NCI-H2081 (cell line): ENCODE measurements at regions not wholly inside any gene's neighbourhood (a gene's known extent, or its start where the extent isn't known, plus 50 kb on each side); places are given as distances from the start of the nearest gene placed in this dataset.
"Not testable (repeated sequence)": the region's sequence is repeated elsewhere in the genome, so short reads cannot be mapped to it uniquely, and the experiment has no call there.

Source experiments
- DNase-seq, 2 experiments: peaks; one replicate each; lab custom pipeline; 2025; lab: John Stamatoyannopoulos, UW

- no peak for DNase-seq
Observed at GRCh38 chr11:86147004-86147403, 78.1 kb upstream of the PICALM start.

DNA sequence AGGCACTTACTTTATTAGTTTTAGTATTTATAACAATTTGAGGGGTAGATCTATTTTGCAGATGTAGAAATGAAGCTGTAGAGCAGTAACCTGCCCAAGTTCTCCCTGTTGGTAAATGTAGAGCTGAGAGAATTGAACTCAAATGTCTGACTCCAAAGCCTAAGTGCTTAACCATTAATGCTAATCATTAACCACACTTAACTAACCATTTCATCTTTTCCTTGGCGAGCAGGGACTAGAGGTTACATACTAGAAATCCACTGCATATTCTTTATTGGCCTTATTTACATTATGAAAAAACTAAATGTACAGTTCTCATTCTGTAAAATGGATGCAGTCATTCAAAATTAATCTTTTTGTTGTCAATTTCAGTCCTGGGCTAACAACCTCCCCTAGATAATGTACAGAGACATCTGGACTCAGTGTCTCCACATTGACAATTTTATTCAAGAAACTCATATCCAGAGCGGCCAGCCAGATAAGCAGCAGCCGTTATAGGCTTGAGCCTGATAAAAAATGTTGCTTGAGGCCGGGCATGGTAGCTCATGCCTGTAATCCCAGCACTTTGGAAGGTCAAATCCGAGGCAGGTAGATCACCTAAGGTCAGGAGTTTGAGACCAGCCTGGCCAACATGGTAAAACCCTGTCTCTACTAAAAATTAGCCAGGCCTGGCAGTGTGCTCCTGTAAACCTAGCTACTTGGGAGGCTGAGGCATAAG, 76.7 kb upstream of the PICALM start:
- no peak for DNase-seq

DNA sequence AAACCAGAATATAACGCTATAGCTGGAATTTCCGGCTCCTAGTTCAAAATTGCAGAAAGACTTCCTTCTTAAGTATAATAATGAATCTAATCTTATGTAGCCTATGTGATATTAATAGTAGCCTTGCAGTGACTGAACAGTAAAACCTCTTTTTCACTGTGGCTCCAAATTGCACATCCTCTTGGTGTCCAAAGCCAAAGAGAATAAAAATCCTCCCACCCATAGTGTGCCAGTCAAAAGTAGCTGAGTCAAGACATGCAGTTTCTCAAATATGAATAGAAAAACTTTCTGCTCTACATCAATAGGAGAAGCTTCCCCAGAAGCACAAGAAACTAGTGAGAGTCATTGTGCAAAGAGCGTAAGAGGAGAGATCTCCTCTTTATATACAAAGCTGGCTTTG, 76.0 kb upstream of the PICALM start:
- DNase-seq, result no peak

GRCh38 chr11:86144087-86144486, 75.2 kb upstream of the PICALM start:
- not testable (repeated sequence) for DNase-seq

DNA sequence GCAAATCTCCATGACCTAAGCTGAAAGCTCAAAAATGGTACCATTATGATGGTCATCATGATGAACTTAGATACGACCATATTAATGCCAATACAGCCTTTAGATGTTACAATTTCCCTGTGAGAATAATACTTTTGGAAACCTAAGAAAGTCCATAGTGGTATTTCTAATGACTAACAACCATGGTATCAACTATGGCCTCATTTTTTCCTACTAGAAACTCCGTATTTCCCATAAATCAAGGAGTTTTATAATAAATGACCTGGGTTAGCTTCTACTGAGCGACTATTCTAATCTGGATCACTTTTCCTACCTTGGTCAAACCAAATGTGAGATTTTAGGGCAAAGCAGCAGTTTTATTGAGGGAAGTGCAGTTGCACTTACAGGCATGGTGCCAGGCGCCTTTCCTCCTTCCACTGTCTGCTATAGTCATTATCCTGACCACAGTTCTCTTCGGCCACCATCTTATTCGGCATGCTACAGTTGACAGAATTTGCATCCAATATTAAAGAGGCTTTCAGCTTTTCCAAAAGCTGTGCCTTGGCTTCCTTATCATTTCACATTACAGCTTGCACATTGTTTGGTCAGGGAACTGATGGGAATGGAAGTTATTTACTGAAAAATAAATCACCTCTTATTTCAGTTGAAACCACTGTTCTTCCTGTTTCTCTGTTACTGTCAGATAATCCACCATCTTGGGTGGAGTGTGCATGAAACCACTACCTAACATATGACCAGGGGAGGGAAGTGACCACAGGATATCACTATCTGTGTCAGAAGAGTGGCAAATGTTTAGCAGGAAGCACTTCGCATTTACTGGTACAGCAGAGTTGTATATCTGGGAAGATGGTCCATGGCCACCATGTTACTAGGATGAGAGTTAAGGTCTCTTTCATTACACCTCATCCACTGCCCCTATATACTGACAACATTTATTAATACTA, 74.5 kb upstream of the PICALM start:
- DNase-seq, result no peak

DNA sequence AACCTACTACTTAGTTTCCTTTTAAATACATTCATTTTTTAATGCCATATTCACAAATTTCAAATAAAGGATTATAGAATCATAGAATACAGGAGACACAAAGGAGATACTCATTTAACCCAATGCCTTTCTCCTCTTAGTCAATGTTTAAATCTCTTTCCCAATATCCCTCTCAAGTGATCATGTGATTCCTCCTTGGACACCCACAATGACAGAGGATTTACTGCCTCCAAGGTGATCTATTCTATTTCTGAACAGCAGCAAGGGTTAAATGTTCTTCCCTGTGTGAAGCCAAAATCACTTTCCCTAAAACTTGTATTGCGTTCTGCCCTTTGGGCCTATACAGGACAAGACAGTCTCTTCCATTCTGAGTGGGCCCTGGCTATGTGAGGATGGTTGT, 73.3 kb upstream of the PICALM start:
- DNase-seq, result no peak

- no peak for DNase-seq
Observed at GRCh38 chr11:86141727-86142126, 72.8 kb upstream of the PICALM start.

GRCh38 chr11:86140334-86140990, 71.6 kb upstream of the PICALM start:
- DNase-seq, result no peak

GRCh38 chr11:86138958-86139357, 70.1 kb upstream of the PICALM start:
- DNase-seq, result no peak

GRCh38 chr11:86136538-86136937, 67.7 kb upstream of the PICALM start:
- no peak for DNase-seq

- no peak for DNase-seq
Observed at GRCh38 chr11:86135319-86135714, 66.4 kb upstream of the PICALM start.

- no peak for DNase-seq
Observed at GRCh38 chr11:86134580-86135318, 65.9 kb upstream of the PICALM start.

GRCh38 chr11:86132667-86133249, 63.9 kb upstream of the PICALM start:
- DNase-seq, result no peak

- no peak for DNase-seq
Observed at GRCh38 chr11:86129740-86130540, 61.1 kb upstream of the PICALM start.

DNA sequence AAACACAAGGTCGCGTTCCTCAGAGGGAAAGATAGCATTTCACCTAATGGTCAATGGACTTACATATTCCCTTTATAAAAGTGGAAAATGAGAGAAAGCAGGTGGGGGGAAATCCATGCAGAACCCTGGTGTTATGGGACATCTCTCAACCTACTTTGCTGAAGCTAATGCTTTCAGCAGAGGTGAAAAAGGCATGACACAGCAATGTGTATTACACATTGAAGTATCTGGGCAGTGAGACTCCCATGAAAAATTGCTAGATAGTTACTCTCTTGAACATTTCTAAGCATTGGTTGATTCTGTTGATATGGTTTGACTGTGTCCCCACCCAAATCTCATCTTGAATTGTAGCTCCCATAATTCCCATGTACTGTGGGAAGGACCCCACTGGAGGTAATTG, 60.0 kb upstream of the PICALM start:
- DNase-seq, result no peak

DNA sequence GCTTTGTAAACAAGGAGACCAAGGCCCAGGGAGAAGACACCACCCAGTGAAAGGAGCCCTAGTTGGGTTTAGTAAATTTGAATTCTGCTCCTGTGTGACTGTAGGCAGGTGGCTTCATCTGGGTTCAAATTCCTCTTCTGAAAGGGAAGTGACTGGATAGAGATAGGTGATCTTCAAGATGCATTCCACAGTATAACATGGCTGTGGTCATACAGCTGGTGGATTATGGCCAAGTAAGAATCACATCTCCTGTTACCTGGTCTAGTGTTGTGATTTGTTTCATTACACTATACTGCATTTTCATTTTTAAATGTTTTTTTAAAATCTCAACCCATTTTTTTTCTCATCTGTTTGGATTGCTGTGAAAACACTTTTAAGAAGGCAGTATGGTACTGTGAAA, 58.0 kb upstream of the PICALM start:
- no peak for DNase-seq

DNA sequence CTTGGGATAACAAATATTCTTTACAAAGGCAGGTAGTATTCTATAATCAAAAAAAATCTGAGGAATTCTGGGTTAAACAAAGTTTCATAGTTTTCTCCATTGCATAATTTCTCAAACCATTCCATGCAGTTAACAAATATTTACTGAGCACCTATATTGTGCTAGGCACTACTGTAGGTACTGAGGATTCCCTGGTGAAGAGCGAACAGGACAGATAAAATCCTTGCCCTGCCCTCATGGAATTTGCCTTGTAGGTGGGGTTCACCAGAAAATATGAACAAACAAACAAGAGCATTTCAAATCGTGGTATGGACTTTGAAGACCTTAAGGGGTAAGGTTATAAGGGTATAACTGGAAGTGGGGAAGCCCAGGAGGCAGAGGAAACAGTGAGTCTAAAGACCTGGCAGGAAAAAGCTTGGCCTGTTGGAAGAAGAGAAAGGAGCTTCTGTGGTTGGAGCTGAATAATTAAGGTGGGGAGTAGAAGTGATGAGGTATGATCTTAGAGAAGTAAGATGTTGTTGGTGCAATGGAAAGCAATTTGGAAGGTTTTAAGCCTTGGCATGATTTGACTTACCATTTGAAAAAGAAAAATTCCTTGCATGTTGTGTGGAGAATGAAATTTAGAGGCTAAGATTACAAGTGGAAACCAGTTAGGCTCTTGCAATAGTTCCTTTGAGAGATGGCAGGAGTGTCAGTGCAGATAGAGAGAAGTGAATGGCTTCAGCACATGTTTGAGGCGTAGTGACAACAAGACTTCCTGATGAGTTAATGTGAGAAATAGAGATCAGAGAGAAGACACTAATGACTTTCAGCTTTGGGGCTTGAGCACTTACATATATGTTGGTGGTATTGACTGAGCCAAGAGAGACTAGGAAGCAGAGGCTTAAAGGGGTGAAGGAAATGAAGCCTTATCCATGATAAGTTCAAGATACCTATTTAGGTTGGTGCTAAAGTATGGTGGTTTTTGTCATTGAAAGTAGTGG, 55.7 kb upstream of the PICALM start:
- DNase-seq, result no peak

DNA sequence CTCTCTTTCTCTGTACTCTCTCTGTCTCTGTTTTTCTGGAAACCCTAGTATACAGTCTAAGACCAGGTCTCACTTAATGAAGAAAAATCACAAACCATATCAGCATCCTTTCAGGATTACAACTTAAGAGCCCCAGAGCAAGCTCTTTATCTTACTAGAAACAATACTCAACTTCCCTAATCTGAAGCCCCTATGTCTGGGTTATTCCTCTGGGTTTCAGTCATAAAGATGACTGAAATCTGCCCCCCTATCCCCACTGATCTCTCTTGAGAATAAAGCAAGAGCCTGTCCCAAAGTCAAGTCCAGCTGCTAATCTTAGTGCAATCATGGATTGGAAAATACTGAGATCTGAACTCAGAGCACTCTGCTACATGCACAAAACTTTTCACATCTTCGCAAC, 53.9 kb upstream of the PICALM start:
- no peak for DNase-seq

DNA sequence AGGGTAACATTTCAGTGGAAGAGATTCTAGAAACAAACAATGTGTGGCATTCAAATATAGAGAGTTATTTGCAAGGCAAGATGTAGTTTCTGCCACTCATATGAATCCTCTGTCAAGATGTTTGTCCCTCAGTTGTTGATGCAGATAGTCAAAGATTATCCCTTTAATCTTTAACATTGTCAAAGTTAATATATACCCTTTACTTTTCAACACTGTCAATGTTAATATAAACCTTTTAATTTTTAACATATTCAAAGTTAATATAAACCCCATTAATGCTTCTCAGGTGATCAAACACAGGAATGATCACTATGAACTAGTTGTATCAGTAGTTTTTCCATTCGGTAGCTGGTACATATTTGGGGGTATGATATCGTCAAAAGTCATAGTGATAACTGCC, 51.9 kb upstream of the PICALM start:
- DNase-seq, result no peak

DNA sequence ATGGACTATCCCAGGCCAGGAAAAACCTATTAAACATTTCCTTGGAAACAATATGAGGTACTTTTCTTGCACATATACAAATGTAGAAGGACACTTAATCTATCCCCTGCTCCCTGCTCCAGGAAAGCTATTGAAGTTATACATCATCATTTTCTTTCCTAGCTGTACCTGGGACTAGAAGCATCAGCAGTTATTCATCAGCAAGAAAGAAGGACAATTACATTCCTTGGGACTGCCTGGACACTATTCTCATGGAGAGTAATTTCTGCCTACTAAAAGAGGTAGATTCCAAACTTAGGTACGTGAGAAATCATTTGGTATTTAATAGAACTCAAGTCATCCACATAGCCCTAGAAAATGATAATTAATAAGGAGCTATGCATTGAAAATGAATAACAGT, 51.0 kb upstream of the PICALM start:
- DNase-seq, result no peak
